ENCODE measurements at regions not wholly inside any gene's neighbourhood (a gene's known extent, or its start where the extent isn't known, plus 50 kb on each side); places are given as distances from the start of the nearest gene placed in this dataset.

DNA sequence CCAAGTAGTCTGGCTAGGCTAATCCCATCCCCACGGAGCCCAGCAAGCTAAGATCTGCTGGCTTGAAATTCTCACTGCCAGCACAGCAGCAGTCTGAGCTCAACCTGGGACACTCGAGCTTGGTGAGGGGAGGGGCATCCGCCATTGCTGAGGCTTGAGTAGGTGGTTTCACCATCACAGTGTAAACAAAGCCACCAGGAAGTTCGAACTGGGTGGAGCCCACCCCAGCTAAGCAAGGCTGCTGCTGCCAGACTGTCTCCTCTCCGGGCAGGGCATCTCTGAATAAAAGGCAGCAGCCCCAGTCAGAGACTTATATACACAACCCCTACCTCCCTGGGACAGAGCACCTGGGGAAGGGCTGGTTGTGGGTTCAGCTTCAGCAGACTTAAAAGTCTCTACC, 639.6 kb downstream of the IQCM start:
- no peak for TF ChIP-seq ZNF416 (tag by site-specific recombination; IDR thresholded peaks at IDR 0.05)
- TF ChIP-seq ZNF791 (tag by site-specific recombination; IDR thresholded peaks at IDR 0.05) = no peak
- TF ChIP-seq ZNF549 (tag by site-specific recombination; IDR thresholded peaks at IDR 0.05) = no peak
- TF ChIP-seq, protein P1, sequence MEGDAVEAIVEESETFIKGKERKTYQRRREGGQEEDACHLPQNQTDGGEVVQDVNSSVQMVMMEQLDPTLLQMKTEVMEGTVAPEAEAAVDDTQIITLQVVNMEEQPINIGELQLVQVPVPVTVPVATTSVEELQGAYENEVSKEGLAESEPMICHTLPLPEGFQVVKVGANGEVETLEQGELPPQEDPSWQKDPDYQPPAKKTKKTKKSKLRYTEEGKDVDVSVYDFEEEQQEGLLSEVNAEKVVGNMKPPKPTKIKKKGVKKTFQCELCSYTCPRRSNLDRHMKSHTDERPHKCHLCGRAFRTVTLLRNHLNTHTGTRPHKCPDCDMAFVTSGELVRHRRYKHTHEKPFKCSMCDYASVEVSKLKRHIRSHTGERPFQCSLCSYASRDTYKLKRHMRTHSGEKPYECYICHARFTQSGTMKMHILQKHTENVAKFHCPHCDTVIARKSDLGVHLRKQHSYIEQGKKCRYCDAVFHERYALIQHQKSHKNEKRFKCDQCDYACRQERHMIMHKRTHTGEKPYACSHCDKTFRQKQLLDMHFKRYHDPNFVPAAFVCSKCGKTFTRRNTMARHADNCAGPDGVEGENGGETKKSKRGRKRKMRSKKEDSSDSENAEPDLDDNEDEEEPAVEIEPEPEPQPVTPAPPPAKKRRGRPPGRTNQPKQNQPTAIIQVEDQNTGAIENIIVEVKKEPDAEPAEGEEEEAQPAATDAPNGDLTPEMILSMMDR (tag by site-specific recombination; IDR thresholded peaks at IDR 0.05) = no peak
- no peak for TF ChIP-seq ZNF114 (tag by site-specific recombination; IDR thresholded peaks at IDR 0.05)
- TF ChIP-seq REPIN1 (tag by site-specific recombination; IDR thresholded peaks at IDR 0.05; ENCODE audit: low read depth) = no peak
- TF ChIP-seq, protein P2, sequence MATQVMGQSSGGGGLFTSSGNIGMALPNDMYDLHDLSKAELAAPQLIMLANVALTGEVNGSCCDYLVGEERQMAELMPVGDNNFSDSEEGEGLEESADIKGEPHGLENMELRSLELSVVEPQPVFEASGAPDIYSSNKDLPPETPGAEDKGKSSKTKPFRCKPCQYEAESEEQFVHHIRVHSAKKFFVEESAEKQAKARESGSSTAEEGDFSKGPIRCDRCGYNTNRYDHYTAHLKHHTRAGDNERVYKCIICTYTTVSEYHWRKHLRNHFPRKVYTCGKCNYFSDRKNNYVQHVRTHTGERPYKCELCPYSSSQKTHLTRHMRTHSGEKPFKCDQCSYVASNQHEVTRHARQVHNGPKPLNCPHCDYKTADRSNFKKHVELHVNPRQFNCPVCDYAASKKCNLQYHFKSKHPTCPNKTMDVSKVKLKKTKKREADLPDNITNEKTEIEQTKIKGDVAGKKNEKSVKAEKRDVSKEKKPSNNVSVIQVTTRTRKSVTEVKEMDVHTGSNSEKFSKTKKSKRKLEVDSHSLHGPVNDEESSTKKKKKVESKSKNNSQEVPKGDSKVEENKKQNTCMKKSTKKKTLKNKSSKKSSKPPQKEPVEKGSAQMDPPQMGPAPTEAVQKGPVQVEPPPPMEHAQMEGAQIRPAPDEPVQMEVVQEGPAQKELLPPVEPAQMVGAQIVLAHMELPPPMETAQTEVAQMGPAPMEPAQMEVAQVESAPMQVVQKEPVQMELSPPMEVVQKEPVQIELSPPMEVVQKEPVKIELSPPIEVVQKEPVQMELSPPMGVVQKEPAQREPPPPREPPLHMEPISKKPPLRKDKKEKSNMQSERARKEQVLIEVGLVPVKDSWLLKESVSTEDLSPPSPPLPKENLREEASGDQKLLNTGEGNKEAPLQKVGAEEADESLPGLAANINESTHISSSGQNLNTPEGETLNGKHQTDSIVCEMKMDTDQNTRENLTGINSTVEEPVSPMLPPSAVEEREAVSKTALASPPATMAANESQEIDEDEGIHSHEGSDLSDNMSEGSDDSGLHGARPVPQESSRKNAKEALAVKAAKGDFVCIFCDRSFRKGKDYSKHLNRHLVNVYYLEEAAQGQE (tag by site-specific recombination; IDR thresholded peaks at IDR 0.05) = no peak
- TF ChIP-seq, protein P3, sequence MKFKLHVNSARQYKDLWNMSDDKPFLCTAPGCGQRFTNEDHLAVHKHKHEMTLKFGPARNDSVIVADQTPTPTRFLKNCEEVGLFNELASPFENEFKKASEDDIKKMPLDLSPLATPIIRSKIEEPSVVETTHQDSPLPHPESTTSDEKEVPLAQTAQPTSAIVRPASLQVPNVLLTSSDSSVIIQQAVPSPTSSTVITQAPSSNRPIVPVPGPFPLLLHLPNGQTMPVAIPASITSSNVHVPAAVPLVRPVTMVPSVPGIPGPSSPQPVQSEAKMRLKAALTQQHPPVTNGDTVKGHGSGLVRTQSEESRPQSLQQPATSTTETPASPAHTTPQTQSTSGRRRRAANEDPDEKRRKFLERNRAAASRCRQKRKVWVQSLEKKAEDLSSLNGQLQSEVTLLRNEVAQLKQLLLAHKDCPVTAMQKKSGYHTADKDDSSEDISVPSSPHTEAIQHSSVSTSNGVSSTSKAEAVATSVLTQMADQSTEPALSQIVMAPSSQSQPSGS (tag by site-specific recombination; IDR thresholded peaks at IDR 0.05; ENCODE audit: low read depth) = no peak
- TF ChIP-seq, protein P4, sequence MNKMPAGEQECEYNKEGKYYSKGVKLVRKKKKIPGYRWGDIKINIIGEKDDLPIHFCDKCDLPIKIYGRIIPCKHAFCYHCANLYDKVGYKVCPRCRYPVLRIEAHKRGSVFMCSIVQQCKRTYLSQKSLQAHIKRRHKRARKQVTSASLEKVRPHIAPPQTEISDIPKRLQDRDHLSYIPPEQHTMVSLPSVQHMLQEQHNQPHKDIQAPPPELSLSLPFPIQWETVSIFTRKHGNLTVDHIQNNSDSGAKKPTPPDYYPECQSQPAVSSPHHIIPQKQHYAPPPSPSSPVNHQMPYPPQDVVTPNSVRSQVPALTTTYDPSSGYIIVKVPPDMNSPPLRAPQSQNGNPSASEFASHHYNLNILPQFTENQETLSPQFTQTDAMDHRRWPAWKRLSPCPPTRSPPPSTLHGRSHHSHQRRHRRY (tag by site-specific recombination; IDR thresholded peaks at IDR 0.05) = no peak
